PC-3 (cell line): ENCODE measurements at regions not wholly inside any gene's neighbourhood (a gene's known extent, or its start where the extent isn't known, plus 50 kb on each side); places are given as distances from the start of the nearest gene placed in this dataset.

ENCODE experiments used
- ATAC-seq: fragments of 200-7000 bp; cut with Tn5 transposase; 2 replicates; pipeline ENCODE4 v1.9.1; 2020; ENCODE audit warnings: mild to moderate bottlenecking, moderate library complexity
- BruUV-seq: library from RNA; stranded (reverse); fragments of 400-500 nt; replicated peaks from 2 replicates; lab custom pipeline; 2021; lab: Mats Ljungman, UMichigan
- CTCF ChIA-PET: fragments of 300-600 bp; sonication (Branson Sonifier 250); formaldehyde crosslinking; loops from one replicate; lab custom pipeline; 2022; ENCODE audit warnings: antibody characterized with exemption; lab: Charles Lee
- POLR2A ChIA-PET: fragments of 300-600 bp; sonication (Branson Sonifier 250); formaldehyde crosslinking; loops from one replicate; lab custom pipeline; 2022; ENCODE audit warnings: antibody characterized with exemption; ENCODE audit not compliant: unreplicated experiment; lab: Charles Lee
- DNase-seq: peaks from one replicate; pipeline ENCODE4 v3.0.0-alpha.2; 2015
- H2AFZ ChIP-seq: fragments of 300-600 bp; sonication (generic); 2 replicates; pipeline ENCODE4 v1.6.0; 2016; ENCODE audit warnings: antibody characterized with exemption, low read length
- H3F3A ChIP-seq: fragments of 300-600 bp; sonication (generic); one replicate; pipeline ENCODE4 v1.6.0; 2017; ENCODE audit warnings: antibody characterized with exemption, low read length, control low read depth, mild to moderate bottlenecking; ENCODE audit not compliant: unreplicated experiment
- H3K27ac ChIP-seq: fragments of 300-600 bp; sonication (generic); 2 replicates; pipeline ENCODE4 v1.5.1; 2016; ENCODE audit warnings: mild to moderate bottlenecking, low read length
- H3K27me3 ChIP-seq: fragments of 300-600 bp; sonication (generic); 2 replicates; pipeline ENCODE4 v1.6.1; 2016; ENCODE audit warnings: low read length, mixed read lengths
- H3K36me3 ChIP-seq: fragments of 300-600 bp; sonication (generic); 2 replicates; pipeline ENCODE4 v1.6.1; 2016; ENCODE audit warnings: low read depth, mixed run types, low read length, mixed read lengths
- H3K4me1 ChIP-seq: fragments of 300-600 bp; sonication (generic); 2 replicates; pipeline ENCODE4 v1.5.1; 2016; ENCODE audit warnings: low read length; ENCODE audit not compliant: insufficient read depth
- H3K4me2 ChIP-seq: fragments of 300-600 bp; sonication (generic); 2 replicates; pipeline ENCODE4 v1.6.0; 2016; ENCODE audit warnings: low read length
- H3K4me3 ChIP-seq: fragments of 300-600 bp; sonication (generic); 2 replicates; pipeline ENCODE4 v1.5.1; 2016; ENCODE audit warnings: mild to moderate bottlenecking, low read length, mixed read lengths
- H3K79me2 ChIP-seq: fragments of 300-600 bp; sonication (generic); 2 replicates; pipeline ENCODE4 v1.6.1; 2017; ENCODE audit warnings: low read length, mixed read lengths
- H3K9ac ChIP-seq: fragments of 300-600 bp; sonication (generic); 2 replicates; pipeline ENCODE4 v1.6.0; 2016; ENCODE audit warnings: mild to moderate bottlenecking, low read length
- H3K9me2 ChIP-seq: fragments of 300-600 bp; sonication (generic); replicated peaks from 2 replicates; pipeline ENCODE4 v1.6.1; 2016; ENCODE audit warnings: mixed run types, low read length, mixed read lengths
- H3K9me3 ChIP-seq: fragments of 300-600 bp; sonication (generic); 2 replicates; pipeline ENCODE4 v1.6.1; 2016; ENCODE audit warnings: low read length, mixed read lengths
- H4K20me1 ChIP-seq: fragments of 300-600 bp; sonication (generic); 2 replicates; pipeline ENCODE4 v1.6.1; 2016; ENCODE audit warnings: low read length, mixed read lengths
- EZH2 ChIP-seq: fragments of 300-600 bp; sonication (generic); IDR thresholded peaks from one replicate; pipeline ENCODE4 v1.6.1; 2017; ENCODE audit warnings: antibody characterized with exemption, mild to moderate bottlenecking, low read length; ENCODE audit not compliant: unreplicated experiment
- EZH2phosphoT487 ChIP-seq: fragments of 300-600 bp; sonication (generic); IDR thresholded peaks from 2 replicates; pipeline ENCODE4 v1.6.1; 2018; ENCODE audit warnings: mild to moderate bottlenecking, antibody characterized with exemption, low read length, borderline replicate concordance
- intact Hi-C: fragments of 100-400 bp; cut with micrococcal nuclease; formaldehyde crosslinking; loops from 2 replicates; pipeline ENCODE4 v1.9.0; 2023
- TF ChIP-seq, protein P1 (sequence below): fragments of 300-600 bp; sonication (generic); conservative IDR thresholded peaks from 2 replicates; pipeline ENCODE4 v1.5.1; 2017; ENCODE audit warnings: antibody characterized with exemption, low read depth, mild to moderate bottlenecking, low read length

GRCh38 chr3:106276755-106277612 is 408.2 kb upstream of the CBLB start:
- no TSS peak for BruUV-seq

DNA sequence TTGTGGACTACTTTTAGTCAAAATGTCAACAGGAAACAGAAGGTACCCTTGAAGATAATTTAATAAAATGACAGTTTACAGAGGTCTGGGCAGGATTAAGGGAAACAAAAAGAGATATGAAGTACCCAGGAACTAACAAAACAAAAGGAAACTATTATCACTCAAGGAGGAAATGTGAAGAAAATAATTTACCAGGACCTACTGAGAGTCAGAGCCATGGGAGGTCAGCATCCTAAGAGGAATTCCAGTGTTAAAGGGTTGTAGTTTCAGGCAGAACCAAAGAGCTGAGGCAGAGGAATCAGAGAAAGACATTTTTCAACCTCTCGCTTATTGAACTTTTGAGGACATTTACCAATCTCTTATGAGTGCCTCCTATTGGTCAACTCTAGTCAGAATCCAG is 408.9 kb upstream of the CBLB start:
- intact Hi-C loops = no loop called here
- no TSS peak for BruUV-seq
- DNase-seq (no peak), ATAC-seq (no peak)
- ChIA-PET POLR2A (no interaction called here), CTCF (no interaction called here)
- Histone ChIP-seq H3K79me2 (no peaks in the 10 kb centered on the region), H3K9ac (no peak overlapping the region), H3K4me1 (no peaks in the 10 kb centered on the region), H3K27ac (no peak overlapping the region), H3K9me3 (no peaks in the 10 kb centered on the region), H3K36me3 (no peaks in the 10 kb centered on the region), H2AFZ (no peak overlapping the region), H3K27me3 (no peaks in the 10 kb centered on the region), H3K4me3 (no peak overlapping the region), H3F3A (no peaks in the 10 kb centered on the region), H4K20me1 (no peaks in the 10 kb centered on the region), H3K4me2 (no peak overlapping the region), H3K9me2 (no peaks in the 10 kb centered on the region)
- TF ChIP-seq EZH2 (no peak), EZH2phosphoT487 (no peak)
- TF ChIP-seq, protein P1, sequence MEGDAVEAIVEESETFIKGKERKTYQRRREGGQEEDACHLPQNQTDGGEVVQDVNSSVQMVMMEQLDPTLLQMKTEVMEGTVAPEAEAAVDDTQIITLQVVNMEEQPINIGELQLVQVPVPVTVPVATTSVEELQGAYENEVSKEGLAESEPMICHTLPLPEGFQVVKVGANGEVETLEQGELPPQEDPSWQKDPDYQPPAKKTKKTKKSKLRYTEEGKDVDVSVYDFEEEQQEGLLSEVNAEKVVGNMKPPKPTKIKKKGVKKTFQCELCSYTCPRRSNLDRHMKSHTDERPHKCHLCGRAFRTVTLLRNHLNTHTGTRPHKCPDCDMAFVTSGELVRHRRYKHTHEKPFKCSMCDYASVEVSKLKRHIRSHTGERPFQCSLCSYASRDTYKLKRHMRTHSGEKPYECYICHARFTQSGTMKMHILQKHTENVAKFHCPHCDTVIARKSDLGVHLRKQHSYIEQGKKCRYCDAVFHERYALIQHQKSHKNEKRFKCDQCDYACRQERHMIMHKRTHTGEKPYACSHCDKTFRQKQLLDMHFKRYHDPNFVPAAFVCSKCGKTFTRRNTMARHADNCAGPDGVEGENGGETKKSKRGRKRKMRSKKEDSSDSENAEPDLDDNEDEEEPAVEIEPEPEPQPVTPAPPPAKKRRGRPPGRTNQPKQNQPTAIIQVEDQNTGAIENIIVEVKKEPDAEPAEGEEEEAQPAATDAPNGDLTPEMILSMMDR = no peak

More at GRCh38 chr3:106276755-106277612, 408.2 kb upstream of the CBLB start:
- H3K9me2 ChIP-seq = no peaks in the 10 kb centered on the region
- DNase-seq = no peak
- ChIA-PET POLR2A (no interaction called here), CTCF (no interaction called here)
- H3K36me3 ChIP-seq = no peaks in the 10 kb centered on the region
- H3K4me1 ChIP-seq = no peaks in the 10 kb centered on the region
- intact Hi-C loops = no loop called here
- H3K27me3 ChIP-seq = no peaks in the 10 kb centered on the region
- no peaks in the 10 kb centered on the region for H3K79me2 ChIP-seq
- no peak for TF ChIP-seq EZH2
- H3K4me2 ChIP-seq = no peak overlapping the region
- H3F3A ChIP-seq = no peaks in the 10 kb centered on the region
- no peak overlapping the region for H3K4me3 ChIP-seq
- no peak overlapping the region for H3K27ac ChIP-seq
- H4K20me1 ChIP-seq = no peaks in the 10 kb centered on the region
- no peak overlapping the region for H2AFZ ChIP-seq
- no peaks in the 10 kb centered on the region for H3K9me3 ChIP-seq
- no peak overlapping the region for H3K9ac ChIP-seq
- no peak for ATAC-seq

GRCh38 chr3:106281221-106281620 is 412.4 kb upstream of the CBLB start:
- ChIA-PET CTCF (no interaction called here), POLR2A (no interaction called here)
- no peak overlapping the region for H2AFZ ChIP-seq
- no peak for DNase-seq
- TF ChIP-seq EZH2 = no peak
- TF ChIP-seq EZH2phosphoT487 = no peak
- TF ChIP-seq, protein P1 = no peak
- ATAC-seq = no peak
- H3K9me3 ChIP-seq = no peaks in the 10 kb centered on the region
- H3K4me2 ChIP-seq = no peak overlapping the region
- intact Hi-C loops = no loop called here
- H3K4me3 ChIP-seq = no peak overlapping the region
- no peak overlapping the region for H3K27ac ChIP-seq
- no peaks in the 10 kb centered on the region for H3K4me1 ChIP-seq
- no peaks in the 10 kb centered on the region for H3K27me3 ChIP-seq
- H3K79me2 ChIP-seq = no peaks in the 10 kb centered on the region
- BruUV-seq = no TSS peak
- H3K36me3 ChIP-seq = no peaks in the 10 kb centered on the region
- H4K20me1 ChIP-seq = no peaks in the 10 kb centered on the region
- H3F3A ChIP-seq = no peaks in the 10 kb centered on the region
- H3K9ac ChIP-seq = no peak overlapping the region
- no peaks in the 10 kb centered on the region for H3K9me2 ChIP-seq
